ENCODE measurements at regions not wholly inside any gene's neighbourhood (a gene's known extent, or its start where the extent isn't known, plus 50 kb on each side); places are given as distances from the start of the nearest gene placed in this dataset.

- Histone ChIP-seq H3K4me3 (ENCODE audit: low read length) (no peak overlapping the region), H3K9me2 (ENCODE audit: insufficient read depth, low read length) (no peaks in the 10 kb centered on the region), H3K9me3 (ENCODE audit: low read length) (no peaks in the 10 kb centered on the region), H3K79me2 (replicated peaks; ENCODE audit: insufficient read depth, low read length) (no peaks in the 10 kb centered on the region), H4K20me1 (ENCODE audit: insufficient read depth) (no peaks in the 10 kb centered on the region), H3F3A (ENCODE audit: insufficient read depth, low read length, poor library complexity, severe bottlenecking) (no peaks in the 10 kb centered on the region), H3K4me2 (ENCODE audit: low read length) (no peak overlapping the region), H2AFZ (ENCODE audit: low read depth, low read length) (no peak overlapping the region), H3K27me3 (ENCODE audit: insufficient read depth, low read depth, low read length) (no peaks in the 10 kb centered on the region), H3K9ac (ENCODE audit: low read length) (no peak overlapping the region), H3K27ac (ENCODE audit: low read length) (no peak overlapping the region), H3K36me3 (ENCODE audit: insufficient read depth, low read length) (no peaks in the 10 kb centered on the region)
- TF ChIP-seq POLR2AphosphoS5 (IDR thresholded peaks at IDR 0.05) (no peak), RAD21 (conservative IDR thresholded peaks at IDR 0.05) (no peak), CTCF (IDR thresholded peaks at IDR 0.05; ENCODE audit: poor library complexity, severe bottlenecking) (no peak), TAF1 (IDR thresholded peaks at IDR 0.05; ENCODE audit: low read depth) (no peak), MXI1 (conservative IDR thresholded peaks at IDR 0.05; ENCODE audit: poor library complexity, severe bottlenecking) (no peak)
Observed at GRCh38 chr12:60168441-60168840, 572.6 kb downstream of the SLC16A7 start.

GRCh38 chr12:60169904-60170303, 574.1 kb downstream of the SLC16A7 start:
- Histone ChIP-seq H4K20me1 (ENCODE audit: insufficient read depth) (no peaks in the 10 kb centered on the region), H3K36me3 (ENCODE audit: insufficient read depth, low read length) (no peaks in the 10 kb centered on the region), H3K27ac (ENCODE audit: low read length) (no peak overlapping the region), H3K4me3 (ENCODE audit: low read length) (no peak overlapping the region), H3K9ac (ENCODE audit: low read length) (no peak overlapping the region), H3K79me2 (replicated peaks; ENCODE audit: insufficient read depth, low read length) (no peaks in the 10 kb centered on the region), H3F3A (ENCODE audit: insufficient read depth, low read length, poor library complexity, severe bottlenecking) (no peaks in the 10 kb centered on the region), H3K4me2 (ENCODE audit: low read length) (no peak overlapping the region), H2AFZ (ENCODE audit: low read depth, low read length) (no peak overlapping the region), H3K9me3 (ENCODE audit: low read length) (no peaks in the 10 kb centered on the region), H3K9me2 (ENCODE audit: insufficient read depth, low read length) (no peaks in the 10 kb centered on the region), H3K27me3 (ENCODE audit: insufficient read depth, low read depth, low read length) (no peaks in the 10 kb centered on the region)
- TF ChIP-seq EZH2 (IDR thresholded peaks at IDR 0.05; ENCODE audit: borderline replicate concordance, insufficient read depth, low read length, poor library complexity, severe bottlenecking), result no peak

- H3K36me3 ChIP-seq (ENCODE audit: insufficient read depth, low read length), result no peaks in the 10 kb centered on the region
- H3K9me3 ChIP-seq (ENCODE audit: low read length), result no peaks in the 10 kb centered on the region
- H3K9me2 ChIP-seq (ENCODE audit: insufficient read depth, low read length), result no peaks in the 10 kb centered on the region
- no peak for TF ChIP-seq POLR2AphosphoS5 (IDR thresholded peaks at IDR 0.05)
- no peak for TF ChIP-seq REST (IDR thresholded peaks at IDR 0.05; ENCODE audit: borderline replicate concordance)
- no peak for TF ChIP-seq EZH2 (IDR thresholded peaks at IDR 0.05; ENCODE audit: borderline replicate concordance, insufficient read depth, low read length, poor library complexity, severe bottlenecking)
- TF ChIP-seq TAF1 (IDR thresholded peaks at IDR 0.05; ENCODE audit: low read depth), result no peak
- no peak for TF ChIP-seq CTCF (IDR thresholded peaks at IDR 0.05; ENCODE audit: poor library complexity, severe bottlenecking)
- no peak for TF ChIP-seq EP300 (conservative IDR thresholded peaks at IDR 0.05; ENCODE audit: poor library complexity, severe bottlenecking)
- TF ChIP-seq MXI1 (conservative IDR thresholded peaks at IDR 0.05; ENCODE audit: poor library complexity, severe bottlenecking), result no peak
- no peak for TF ChIP-seq SMC3 (conservative IDR thresholded peaks at IDR 0.05; ENCODE audit: poor library complexity)
- no peak for TF ChIP-seq RAD21 (conservative IDR thresholded peaks at IDR 0.05)
- no peak overlapping the region for H2AFZ ChIP-seq (ENCODE audit: low read depth, low read length)
- no peak overlapping the region for H3K9ac ChIP-seq (ENCODE audit: low read length)
- H3K27me3 ChIP-seq (ENCODE audit: insufficient read depth, low read depth, low read length), result no peaks in the 10 kb centered on the region
- H4K20me1 ChIP-seq (ENCODE audit: insufficient read depth), result no peaks in the 10 kb centered on the region
- no peak overlapping the region for H3K4me2 ChIP-seq (ENCODE audit: low read length)
- no peaks in the 10 kb centered on the region for H3K79me2 ChIP-seq (replicated peaks; ENCODE audit: insufficient read depth, low read length)
- no peaks in the 10 kb centered on the region for H3F3A ChIP-seq (ENCODE audit: insufficient read depth, low read length, poor library complexity, severe bottlenecking)
- H3K27ac ChIP-seq (ENCODE audit: low read length), result no peak overlapping the region
- no peak overlapping the region for H3K4me3 ChIP-seq (ENCODE audit: low read length)
Observed at GRCh38 chr12:60172266-60173211, 576.7 kb downstream of the SLC16A7 start.

All from neural cell (in vitro differentiated cells).